ENCODE measurements at regions not wholly inside any gene's neighbourhood (a gene's known extent, or its start where the extent isn't known, plus 50 kb on each side); places are given as distances from the start of the nearest gene placed in this dataset.

GRCh38 chr13:30845297-30846214 is 60.5 kb upstream of the MEDAG start:
- DNase-seq (ENCODE audit: low read depth in 2 of 2) = no peak

GRCh38 chr13:30846311-30846710 is 59.8 kb upstream of the MEDAG start:
- DNase-seq (ENCODE audit: low read depth in 2 of 2) = peak in 1 of 2 experiments; percentile 35

- no peak for DNase-seq (ENCODE audit: low read depth in 2 of 2)
These were observed 59.2 kb upstream of the MEDAG start for GRCh38 chr13:30846866-30847265.

- peak; percentile 99 for DNase-seq (ENCODE audit: low read depth in 2 of 2)
These were observed 58.3 kb upstream of the MEDAG start for GRCh38 chr13:30847650-30848307.

- no peak for DNase-seq (ENCODE audit: low read depth in 2 of 2)
These were observed 57.6 kb upstream of the MEDAG start for GRCh38 chr13:30848332-30849027.

- no peak for DNase-seq (ENCODE audit: low read depth in 2 of 2)
These were observed 56.5 kb upstream of the MEDAG start for GRCh38 chr13:30849611-30850010.

GRCh38 chr13:30850204-30850866 is 55.7 kb upstream of the MEDAG start:
- peak in 1 of 2 experiments; percentile 56 for DNase-seq (ENCODE audit: low read depth in 2 of 2)

GRCh38 chr13:30850867-30851211 is 55.2 kb upstream of the MEDAG start:
- no peak for DNase-seq (ENCODE audit: low read depth in 2 of 2)

- no peak for DNase-seq (ENCODE audit: low read depth in 2 of 2)
These were observed 54.4 kb upstream of the MEDAG start for GRCh38 chr13:30851697-30852096.

- no peak for DNase-seq (ENCODE audit: low read depth in 2 of 2)
These were observed 50.5 kb upstream of the MEDAG start for GRCh38 chr13:30855569-30855968.

- DNase-seq (ENCODE audit: low read depth in 2 of 2) = no peak
These were observed 49.9 kb upstream of the MEDAG start for GRCh38 chr13:30856005-30856790.
